MM.1S (cell line): ENCODE measurements at regions not wholly inside any gene's neighbourhood (a gene's known extent, or its start where the extent isn't known, plus 50 kb on each side); places are given as distances from the start of the nearest gene placed in this dataset.
"Not testable (repeated sequence)": the region's sequence is repeated elsewhere in the genome, so short reads cannot be mapped to it uniquely, and the experiment has no call there.

ENCODE experiments used
- EZH2 ChIP-seq: fragments of 300-600 bp; sonication (generic); optimal IDR thresholded peaks from 2 replicates; pipeline ENCODE3; 2017; ENCODE audit warnings: low read depth, mild to moderate bottlenecking, antibody characterized with exemption, low read length, mixed read lengths
- EZH2phosphoT487 ChIP-seq: fragments of 300-600 bp; sonication (generic); IDR thresholded peaks from 2 replicates; pipeline ENCODE4 v1.6.1; 2018; ENCODE audit warnings: antibody characterized with exemption, low read length
- TF ChIP-seq, protein P1 (sequence below): fragments of 300-600 bp; sonication (generic); IDR thresholded peaks from 2 replicates; pipeline ENCODE4 v1.5.1; 2016; ENCODE audit warnings: antibody characterized with exemption, low read length, mixed read lengths

DNA sequence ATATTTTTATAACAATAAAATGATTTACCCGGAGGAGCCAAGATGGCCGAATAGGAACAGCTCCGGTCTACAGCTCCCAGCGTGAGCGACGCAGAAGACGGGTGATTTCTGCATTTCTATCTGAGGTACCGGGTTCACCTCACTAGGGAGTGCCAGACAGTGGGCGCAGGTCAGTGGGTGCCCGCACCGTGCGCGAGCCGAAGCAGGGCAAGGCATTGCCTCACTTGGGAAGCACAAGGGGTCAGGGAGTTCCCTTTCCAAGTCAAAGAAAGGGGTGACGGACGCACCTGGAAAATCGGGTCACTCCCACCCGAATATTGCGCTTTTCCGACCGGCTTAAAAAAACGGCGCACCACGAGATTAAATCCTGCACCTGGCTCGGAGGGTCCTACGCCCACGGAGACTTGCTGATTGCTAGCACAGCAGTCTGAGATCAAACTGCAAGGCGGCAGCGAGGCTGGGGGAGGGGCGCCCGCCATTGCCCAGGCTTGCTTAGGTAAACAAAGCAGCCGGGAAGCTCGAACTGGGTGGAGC lies 53.3 kb upstream of the HECW1 start:
- not testable (repeated sequence) for TF ChIP-seq EZH2, EZH2phosphoT487
- TF ChIP-seq, protein P1, sequence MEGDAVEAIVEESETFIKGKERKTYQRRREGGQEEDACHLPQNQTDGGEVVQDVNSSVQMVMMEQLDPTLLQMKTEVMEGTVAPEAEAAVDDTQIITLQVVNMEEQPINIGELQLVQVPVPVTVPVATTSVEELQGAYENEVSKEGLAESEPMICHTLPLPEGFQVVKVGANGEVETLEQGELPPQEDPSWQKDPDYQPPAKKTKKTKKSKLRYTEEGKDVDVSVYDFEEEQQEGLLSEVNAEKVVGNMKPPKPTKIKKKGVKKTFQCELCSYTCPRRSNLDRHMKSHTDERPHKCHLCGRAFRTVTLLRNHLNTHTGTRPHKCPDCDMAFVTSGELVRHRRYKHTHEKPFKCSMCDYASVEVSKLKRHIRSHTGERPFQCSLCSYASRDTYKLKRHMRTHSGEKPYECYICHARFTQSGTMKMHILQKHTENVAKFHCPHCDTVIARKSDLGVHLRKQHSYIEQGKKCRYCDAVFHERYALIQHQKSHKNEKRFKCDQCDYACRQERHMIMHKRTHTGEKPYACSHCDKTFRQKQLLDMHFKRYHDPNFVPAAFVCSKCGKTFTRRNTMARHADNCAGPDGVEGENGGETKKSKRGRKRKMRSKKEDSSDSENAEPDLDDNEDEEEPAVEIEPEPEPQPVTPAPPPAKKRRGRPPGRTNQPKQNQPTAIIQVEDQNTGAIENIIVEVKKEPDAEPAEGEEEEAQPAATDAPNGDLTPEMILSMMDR, result not testable (repeated sequence)
